Parathyroid adenoma (tissue), 2 donors: ENCODE measurements at regions not wholly inside any gene's neighbourhood (a gene's known extent, or its start where the extent isn't known, plus 50 kb on each side); places are given as distances from the start of the nearest gene placed in this dataset.

Experiments
- H2AFZ ChIP-seq: fragments of 300-600 bp; sonication (generic); one replicate; pipeline ENCODE4 v1.7.0; 2017; ENCODE audit warnings: antibody characterized with exemption, mild to moderate bottlenecking
- H3K27ac ChIP-seq: fragments of 300-600 bp; sonication (generic); one replicate; pipeline ENCODE4 v1.7.0; 2017
- H3K27me3 ChIP-seq: fragments of 300-600 bp; sonication (generic); one replicate; pipeline ENCODE4 v1.7.0; 2017; ENCODE audit warnings: low read length; ENCODE audit not compliant: control insufficient read depth, insufficient read depth
- H3K36me3 ChIP-seq: fragments of 300-600 bp; sonication (generic); one replicate; pipeline ENCODE4 v1.7.0; 2017; ENCODE audit warnings: low read length; ENCODE audit not compliant: control insufficient read depth, insufficient read depth
- H3K4me1 ChIP-seq: fragments of 300-600 bp; sonication (generic); one replicate; pipeline ENCODE4 v1.7.0; 2017; ENCODE audit warnings: control low read depth
- H3K4me2 ChIP-seq: fragments of 300-600 bp; sonication (generic); one replicate; pipeline ENCODE4 v1.7.0; 2017; ENCODE audit warnings: low read length
- H3K4me3 ChIP-seq: fragments of 300-600 bp; sonication (generic); one replicate; pipeline ENCODE4 v1.7.0; 2017; ENCODE audit warnings: low read depth, low read length
- H3K79me2 ChIP-seq: fragments of 300-600 bp; sonication (generic); one replicate; pipeline ENCODE4 v1.7.0; 2017; ENCODE audit warnings: control low read depth
- H3K9ac ChIP-seq: fragments of 300-600 bp; sonication (generic); one replicate; pipeline ENCODE4 v1.7.0; 2017; ENCODE audit warnings: mild to moderate bottlenecking
- H3K9me3 ChIP-seq: fragments of 300-600 bp; sonication (generic); one replicate; pipeline ENCODE4 v1.7.0; 2017; ENCODE audit warnings: low read length; ENCODE audit not compliant: control insufficient read depth
- CTCF ChIP-seq: fragments of 300-600 bp; sonication (generic); IDR thresholded peaks from one replicate; pipeline ENCODE4 v1.7.0; 2017; ENCODE audit warnings: antibody characterized with exemption, mild to moderate bottlenecking
- donor health status: primary hyperparathyroidism.

- no peak for TF ChIP-seq CTCF
- no peak overlapping the region for H3K27ac ChIP-seq
- no peak overlapping the region for H3K4me3 ChIP-seq
- no peaks in the 10 kb centered on the region for H3K4me1 ChIP-seq
- H3K9ac ChIP-seq = no peak overlapping the region
- H3K36me3 ChIP-seq = no peaks in the 10 kb centered on the region
- H3K9me3 ChIP-seq = no peaks in the 10 kb centered on the region
- no peak overlapping the region for H3K4me2 ChIP-seq
- H3K79me2 ChIP-seq = no peaks in the 10 kb centered on the region
- no peak overlapping the region for H2AFZ ChIP-seq
- H3K27me3 ChIP-seq = no peaks in the 10 kb centered on the region
Observed at GRCh38 chr3:70870576-70870975, 558.1 kb upstream of the MDFIC2 start.

GRCh38 chr3:70868561-70868960 lies 556.1 kb upstream of the MDFIC2 start:
- H3K36me3 ChIP-seq = no peaks in the 10 kb centered on the region
- no peak overlapping the region for H3K4me3 ChIP-seq
- H3K9ac ChIP-seq = no peak overlapping the region
- no peaks in the 10 kb centered on the region for H3K9me3 ChIP-seq
- H3K27me3 ChIP-seq = no peaks in the 10 kb centered on the region
- H3K27ac ChIP-seq = no peak overlapping the region
- no peak for TF ChIP-seq CTCF
- no peaks in the 10 kb centered on the region for H3K4me1 ChIP-seq
- no peak overlapping the region for H2AFZ ChIP-seq
- H3K4me2 ChIP-seq = no peak overlapping the region
- no peaks in the 10 kb centered on the region for H3K79me2 ChIP-seq

GRCh38 chr3:70863049-70863448 lies 550.6 kb upstream of the MDFIC2 start:
- Histone ChIP-seq H3K36me3 (no peaks in the 10 kb centered on the region), H3K4me3 (no peak overlapping the region), H2AFZ (no peak overlapping the region), H3K9ac (no peak overlapping the region), H3K9me3 (no peaks in the 10 kb centered on the region), H3K4me1 (no peaks in the 10 kb centered on the region), H3K27ac (no peak overlapping the region), H3K4me2 (no peak overlapping the region), H3K27me3 (no peaks in the 10 kb centered on the region), H3K79me2 (no peaks in the 10 kb centered on the region)
- no peak for TF ChIP-seq CTCF

- Histone ChIP-seq H2AFZ (no peak overlapping the region), H3K27ac (no peak overlapping the region), H3K79me2 (no peaks in the 10 kb centered on the region), H3K27me3 (no peaks in the 10 kb centered on the region), H3K4me1 (no peaks in the 10 kb centered on the region), H3K9ac (no peak overlapping the region), H3K4me2 (no peak overlapping the region), H3K36me3 (no peaks in the 10 kb centered on the region), H3K4me3 (no peak overlapping the region), H3K9me3 (no peaks in the 10 kb centered on the region)
- no peak for TF ChIP-seq CTCF
Observed at GRCh38 chr3:70861855-70862254, 549.4 kb upstream of the MDFIC2 start.

GRCh38 chr3:70861234-70861633 lies 548.8 kb upstream of the MDFIC2 start:
- Histone ChIP-seq H3K4me1 (no peaks in the 10 kb centered on the region), H3K79me2 (no peaks in the 10 kb centered on the region), H3K36me3 (no peaks in the 10 kb centered on the region), H3K4me2 (no peak overlapping the region), H3K9ac (no peak overlapping the region), H3K4me3 (no peak overlapping the region), H3K27me3 (no peaks in the 10 kb centered on the region), H2AFZ (no peak overlapping the region), H3K9me3 (no peaks in the 10 kb centered on the region), H3K27ac (no peak overlapping the region)
- TF ChIP-seq CTCF = no peak
